Kidney (tissue), 13 donors: ENCODE measurements at regions not wholly inside any gene's neighbourhood (a gene's known extent, or its start where the extent isn't known, plus 50 kb on each side); places are given as distances from the start of the nearest gene placed in this dataset.

ENCODE experiments used
- DNase-seq, 5 donors: peaks; one replicate each; pipeline ENCODE4 v3.0.0-alpha.2; 2013 to 2020
- FAIRE-seq: peaks from 2 replicates; lab custom pipeline; 2012; peaks lifted over from hg19 to GRCh38; lab: Jason Lieb, UNC
- H3K27ac ChIP-seq, 2 donors: one replicate each; pipeline ENCODE4 v1.7.0; 2013; ENCODE audit warnings: low read depth in 2 of 2, low read length in 2 of 2, inconsistent platforms in 1 of 2
- H3K27me3 ChIP-seq: one replicate; pipeline ENCODE4 v1.7.1; 2013; ENCODE audit warnings: low read length, inconsistent platforms; ENCODE audit not compliant: control insufficient read depth, insufficient read depth
- H3K36me3 ChIP-seq, 3 donors: one replicate each; pipeline versions ENCODE4 v1.7.0 to v1.7.1; 2013; ENCODE audit warnings: low read length in 3 of 3, control low read depth in 1 of 3, inconsistent platforms in 1 of 3; ENCODE audit not compliant: insufficient read depth in 3 of 3, control insufficient read depth in 2 of 3
- H3K4me1 ChIP-seq, 3 donors: one replicate each; pipeline versions ENCODE4 v1.7.0 to v1.7.1; 2013; ENCODE audit warnings: low read length in 3 of 3, inconsistent platforms in 1 of 3, low read depth in 1 of 3; ENCODE audit not compliant: control insufficient read depth in 2 of 3, insufficient read depth in 2 of 3
- H3K4me3 ChIP-seq, 3 donors: one replicate each; pipeline versions ENCODE4 v1.7.0 to v1.8.1; 2013; ENCODE audit warnings: low read length in 3 of 3, control low read depth in 1 of 3, inconsistent platforms in 1 of 3
- H3K9ac ChIP-seq, 3 donors: one replicate each; pipeline versions ENCODE4 v1.7.0 to v1.7.1; 2013; ENCODE audit warnings: low read length in 3 of 3, control low read depth in 1 of 3, inconsistent platforms in 1 of 3
- H3K9me3 ChIP-seq, 3 donors: one replicate each; pipeline versions ENCODE4 v1.7.0 to v1.7.1; 2013; ENCODE audit warnings: low read length in 3 of 3, control low read depth in 1 of 3, inconsistent platforms in 1 of 3; ENCODE audit not compliant: control insufficient read depth in 2 of 3, insufficient read depth in 1 of 3
- intact Hi-C: fragments of 100-400 bp; cut with DNase I; formaldehyde crosslinking; loops from one replicate; pipeline ENCODE4 v1.11.1; 2022
- TF ChIP-seq, protein P1 (sequence below): IDR thresholded peaks from 3 replicates; pipeline ENCODE4 v1.5.1; 2012; ENCODE audit warnings: mild to moderate bottlenecking, moderate library complexity, borderline replicate concordance; ENCODE audit not compliant: insufficient read depth; ENCODE audit errors: extremely low read depth
- donor health status: control.
- donor health status: control.
- donor health status: control.
- donor health status: control.
- donor health status: control.
- donor health status: DM: yes; HTN: yes; CAD: no.
- donor health status: Normal renal cell carcinoma (clear cell type).

DNA sequence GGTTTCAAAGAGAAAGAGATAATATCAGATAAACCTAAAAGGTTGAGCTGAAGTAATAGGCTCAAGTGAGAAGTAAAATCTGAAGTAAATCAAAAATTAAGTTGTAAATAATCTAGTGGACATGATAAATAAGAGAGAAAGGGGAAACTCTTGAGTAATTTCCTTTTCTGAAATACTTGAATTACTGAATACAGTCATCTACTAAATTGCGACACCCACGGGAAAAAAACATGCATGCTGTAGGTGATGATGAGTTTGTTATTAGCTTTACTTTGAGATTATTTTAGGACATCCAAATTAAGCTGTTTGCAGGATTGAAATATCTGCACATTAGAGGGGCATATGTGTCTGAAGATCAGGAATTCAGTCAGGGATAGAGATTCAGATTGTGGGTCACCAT is 50.0 kb upstream of the CARD18 start:
- H3K27ac ChIP-seq = no peak overlapping the region
- H3K4me1 ChIP-seq = no peaks in the 10 kb centered on the region
- FAIRE-seq = no peak

More for the DNA sequence above, 50.0 kb upstream of the CARD18 start:
- Histone ChIP-seq H3K9me3 (no peaks in the 10 kb centered on the region), H3K27me3 (no peaks in the 10 kb centered on the region), H3K9ac (no peak overlapping the region), H3K4me3 (no peak overlapping the region), H3K36me3 (no peaks in the 10 kb centered on the region)
- TF ChIP-seq, protein P1, sequence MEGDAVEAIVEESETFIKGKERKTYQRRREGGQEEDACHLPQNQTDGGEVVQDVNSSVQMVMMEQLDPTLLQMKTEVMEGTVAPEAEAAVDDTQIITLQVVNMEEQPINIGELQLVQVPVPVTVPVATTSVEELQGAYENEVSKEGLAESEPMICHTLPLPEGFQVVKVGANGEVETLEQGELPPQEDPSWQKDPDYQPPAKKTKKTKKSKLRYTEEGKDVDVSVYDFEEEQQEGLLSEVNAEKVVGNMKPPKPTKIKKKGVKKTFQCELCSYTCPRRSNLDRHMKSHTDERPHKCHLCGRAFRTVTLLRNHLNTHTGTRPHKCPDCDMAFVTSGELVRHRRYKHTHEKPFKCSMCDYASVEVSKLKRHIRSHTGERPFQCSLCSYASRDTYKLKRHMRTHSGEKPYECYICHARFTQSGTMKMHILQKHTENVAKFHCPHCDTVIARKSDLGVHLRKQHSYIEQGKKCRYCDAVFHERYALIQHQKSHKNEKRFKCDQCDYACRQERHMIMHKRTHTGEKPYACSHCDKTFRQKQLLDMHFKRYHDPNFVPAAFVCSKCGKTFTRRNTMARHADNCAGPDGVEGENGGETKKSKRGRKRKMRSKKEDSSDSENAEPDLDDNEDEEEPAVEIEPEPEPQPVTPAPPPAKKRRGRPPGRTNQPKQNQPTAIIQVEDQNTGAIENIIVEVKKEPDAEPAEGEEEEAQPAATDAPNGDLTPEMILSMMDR = no peak
- intact Hi-C loops = no loop called here
- DNase-seq = no peak
